ENCODE measurements at regions not wholly inside any gene's neighbourhood (a gene's known extent, or its start where the extent isn't known, plus 50 kb on each side); places are given as distances from the start of the nearest gene placed in this dataset.

DNA sequence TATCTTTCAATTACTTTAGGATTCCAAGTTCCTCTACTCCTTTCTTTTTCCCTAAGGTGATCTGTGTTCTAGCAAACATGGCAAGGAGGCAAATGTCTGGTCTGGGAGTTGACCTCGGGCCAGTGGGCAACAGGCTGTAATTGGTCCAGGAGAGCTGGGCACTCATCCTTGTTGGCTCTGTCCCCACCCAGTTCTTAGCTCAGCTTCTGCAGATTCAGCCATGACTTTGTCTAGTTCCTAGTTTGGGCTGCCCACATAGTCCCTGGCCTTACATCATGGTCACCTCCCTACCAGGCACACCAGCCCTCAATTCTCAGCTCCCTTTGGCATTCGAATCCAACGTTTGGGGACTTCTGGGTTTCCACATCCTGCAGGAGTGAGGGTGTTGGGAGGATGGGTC is 92.1 kb upstream of the DAP start:
- H2BK15ac ChIP-seq (ENCODE audit: low read depth, poor library complexity, severe bottlenecking) = no peak overlapping the region
- H4K8ac ChIP-seq (ENCODE audit: low read length) = no peak overlapping the region
- H2BK120ac ChIP-seq (ENCODE audit: low read depth, low read length) = no peak overlapping the region
- no peak overlapping the region for H3K4me3 ChIP-seq (ENCODE audit: insufficient read depth in 1 of 2, low read depth in 1 of 2, low read length in 2 of 2)
- no peak overlapping the region for H2BK5ac ChIP-seq (ENCODE audit: low read depth, low read length, poor library complexity, severe bottlenecking)
- no peak overlapping the region for H3K27ac ChIP-seq (ENCODE audit: low read length, poor library complexity, severe bottlenecking)
- H4K91ac ChIP-seq (ENCODE audit: low read length) = no peak overlapping the region
- no peak overlapping the region for H3K23ac ChIP-seq (ENCODE audit: low read length in 2 of 2)
- no peak overlapping the region for H3K4me2 ChIP-seq (ENCODE audit: low read length, poor library complexity, severe bottlenecking)
- H2BK12ac ChIP-seq (ENCODE audit: low read length in 2 of 2) = no peak overlapping the region
- H3K14ac ChIP-seq (ENCODE audit: low read length in 2 of 2) = peak overlapping the region in 1 of 2 experiments; percentile 22
- H3K9me3 ChIP-seq (ENCODE audit: control insufficient read depth, low read length) = no peaks in the 10 kb centered on the region
- H3K4ac ChIP-seq (ENCODE audit: low read depth in 1 of 2, low read length in 2 of 2) = no peak overlapping the region
- H3K9ac ChIP-seq (ENCODE audit: low read length) = no peak overlapping the region
- no peak overlapping the region for H3K18ac ChIP-seq (ENCODE audit: low read depth in 1 of 2, low read length in 2 of 2)
- no peaks in the 10 kb centered on the region for H3K79me1 ChIP-seq (replicated peaks; ENCODE audit: low read length, poor library complexity, severe bottlenecking)
- peaks cover 15% of the 10 kb centered on the region for H3K4me1 ChIP-seq (ENCODE audit: control insufficient read depth, insufficient read depth, low read depth, low read length)
- 97% methylated on average over 3 of the region's 3 CpGs for WGBS
- peaks cover 0 to 18% of the 10 kb centered on the region in 2 experiments for H3K27me3 ChIP-seq (ENCODE audit: control insufficient read depth in 1 of 2, insufficient read depth in 1 of 2, low read length in 2 of 2)
- H2AFZ ChIP-seq (ENCODE audit: low read depth, low read length) = no peak overlapping the region
- no peak overlapping the region for H2AK5ac ChIP-seq (ENCODE audit: low read length, severe bottlenecking)
- DNase-seq = no peak
- H3K36me3 ChIP-seq (ENCODE audit: control insufficient read depth in 1 of 2, insufficient read depth in 2 of 2, low read depth in 1 of 2, low read length in 2 of 2) = no peaks in the 10 kb centered on the region

DNA sequence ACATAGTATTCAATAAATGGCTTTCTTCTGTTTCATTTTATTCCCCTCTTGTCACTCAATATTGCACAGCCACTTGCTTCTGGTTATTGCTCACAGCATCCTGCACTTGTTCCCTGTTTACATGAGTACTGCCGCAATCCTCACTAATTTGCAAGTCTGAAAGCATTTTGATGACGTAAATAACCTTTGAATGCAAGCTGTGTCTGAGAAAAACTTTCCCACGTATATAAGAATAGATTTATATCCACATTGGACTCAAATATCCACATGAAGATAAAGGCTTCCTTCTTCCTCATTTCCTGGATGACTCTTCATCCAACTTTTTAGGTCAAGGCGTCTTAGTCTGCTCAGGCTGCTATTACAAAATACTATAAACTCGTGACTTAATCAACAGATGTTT is 88.2 kb upstream of the DAP start:
- Histone ChIP-seq H3K79me1 (replicated peaks; ENCODE audit: low read length, poor library complexity, severe bottlenecking) (no peaks in the 10 kb centered on the region), H3K4ac (ENCODE audit: low read depth in 1 of 2, low read length in 2 of 2) (no peak overlapping the region), H2BK15ac (ENCODE audit: low read depth, poor library complexity, severe bottlenecking) (no peak overlapping the region), H2BK5ac (ENCODE audit: low read depth, low read length, poor library complexity, severe bottlenecking) (no peak overlapping the region), H3K9me3 (ENCODE audit: control insufficient read depth, low read length) (no peaks in the 10 kb centered on the region), H3K9ac (ENCODE audit: low read length) (no peak overlapping the region), H4K91ac (ENCODE audit: low read length) (no peak overlapping the region), H2AK5ac (ENCODE audit: low read length, severe bottlenecking) (no peak overlapping the region), H3K14ac (ENCODE audit: low read length in 2 of 2) (no peak overlapping the region), H3K4me3 (ENCODE audit: insufficient read depth in 1 of 2, low read depth in 1 of 2, low read length in 2 of 2) (no peak overlapping the region), H3K18ac (ENCODE audit: low read depth in 1 of 2, low read length in 2 of 2) (no peak overlapping the region), H2BK12ac (ENCODE audit: low read length in 2 of 2) (no peak overlapping the region), H3K36me3 (ENCODE audit: control insufficient read depth in 1 of 2, insufficient read depth in 2 of 2, low read depth in 1 of 2, low read length in 2 of 2) (no peaks in the 10 kb centered on the region), H4K8ac (ENCODE audit: low read length) (no peak overlapping the region), H3K27ac (ENCODE audit: low read length, poor library complexity, severe bottlenecking) (no peak overlapping the region), H3K27me3 (ENCODE audit: control insufficient read depth in 1 of 2, insufficient read depth in 1 of 2, low read length in 2 of 2) (no peaks in the 10 kb centered on the region), H3K4me2 (ENCODE audit: low read length, poor library complexity, severe bottlenecking) (no peak overlapping the region), H2BK120ac (ENCODE audit: low read depth, low read length) (no peak overlapping the region), H3K4me1 (ENCODE audit: control insufficient read depth, insufficient read depth, low read depth, low read length) (no peaks in the 10 kb centered on the region), H2AFZ (ENCODE audit: low read depth, low read length) (no peak overlapping the region), H3K23ac (ENCODE audit: low read length in 2 of 2) (no peak overlapping the region)
- 63% methylated on average over 5 of the region's 5 CpGs for WGBS
- peak; percentile 77 for DNase-seq

GRCh38 chr5:10844016-10844415 is 83.0 kb upstream of the DAP start:
- H3K14ac ChIP-seq (ENCODE audit: low read length in 2 of 2) = no peak overlapping the region
- H2AK5ac ChIP-seq (ENCODE audit: low read length, severe bottlenecking) = no peak overlapping the region
- no peak overlapping the region for H3K23ac ChIP-seq (ENCODE audit: low read length in 2 of 2)
- no peak overlapping the region for H3K27ac ChIP-seq (ENCODE audit: low read length, poor library complexity, severe bottlenecking)
- H4K91ac ChIP-seq (ENCODE audit: low read length) = no peak overlapping the region
- no peaks in the 10 kb centered on the region for H3K79me1 ChIP-seq (replicated peaks; ENCODE audit: low read length, poor library complexity, severe bottlenecking)
- no peaks in the 10 kb centered on the region for H3K9me3 ChIP-seq (ENCODE audit: control insufficient read depth, low read length)
- no peak overlapping the region for H2BK5ac ChIP-seq (ENCODE audit: low read depth, low read length, poor library complexity, severe bottlenecking)
- H2BK15ac ChIP-seq (ENCODE audit: low read depth, poor library complexity, severe bottlenecking) = no peak overlapping the region
- no peak overlapping the region for H3K9ac ChIP-seq (ENCODE audit: low read length)
- no peak overlapping the region for H2BK120ac ChIP-seq (ENCODE audit: low read depth, low read length)
- no peak overlapping the region for H3K18ac ChIP-seq (ENCODE audit: low read depth in 1 of 2, low read length in 2 of 2)
- H2BK12ac ChIP-seq (ENCODE audit: low read length in 2 of 2) = no peak overlapping the region
- H3K4me2 ChIP-seq (ENCODE audit: low read length, poor library complexity, severe bottlenecking) = no peak overlapping the region
- DNase-seq = no peak
- no peak overlapping the region for H3K4ac ChIP-seq (ENCODE audit: low read depth in 1 of 2, low read length in 2 of 2)
- H3K4me3 ChIP-seq (ENCODE audit: insufficient read depth in 1 of 2, low read depth in 1 of 2, low read length in 2 of 2) = no peak overlapping the region
- no peaks in the 10 kb centered on the region for H3K27me3 ChIP-seq (ENCODE audit: control insufficient read depth in 1 of 2, insufficient read depth in 1 of 2, low read length in 2 of 2)
- no peaks in the 10 kb centered on the region for H3K4me1 ChIP-seq (ENCODE audit: control insufficient read depth, insufficient read depth, low read depth, low read length)
- no peak overlapping the region for H4K8ac ChIP-seq (ENCODE audit: low read length)
- no peaks in the 10 kb centered on the region for H3K36me3 ChIP-seq (ENCODE audit: control insufficient read depth in 1 of 2, insufficient read depth in 2 of 2, low read depth in 1 of 2, low read length in 2 of 2)
- no peak overlapping the region for H2AFZ ChIP-seq (ENCODE audit: low read depth, low read length)
- WGBS = 70% methylated on average over 4 of the region's 4 CpGs

DNA sequence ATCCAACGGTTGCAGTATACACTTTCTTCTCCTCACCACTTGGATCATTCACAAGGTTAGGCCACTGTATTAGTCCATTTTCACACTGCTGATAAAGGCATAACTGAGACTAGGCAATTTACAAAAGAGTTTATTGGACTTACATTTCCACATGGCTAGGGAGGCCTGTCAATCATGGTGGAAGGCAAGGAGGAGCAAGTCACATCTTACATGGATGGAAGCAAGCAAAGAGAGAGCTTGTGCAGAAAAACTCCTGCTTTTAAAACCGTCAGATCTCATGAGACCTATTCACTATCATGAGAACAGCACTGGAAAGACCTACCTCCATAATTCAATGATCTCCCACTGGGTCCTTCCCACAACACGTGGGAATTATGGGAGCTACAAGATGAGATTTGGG is 81.8 kb upstream of the DAP start:
- no peak overlapping the region for H3K18ac ChIP-seq (ENCODE audit: low read depth in 1 of 2, low read length in 2 of 2)
- no peak overlapping the region for H3K4me3 ChIP-seq (ENCODE audit: insufficient read depth in 1 of 2, low read depth in 1 of 2, low read length in 2 of 2)
- no peak overlapping the region for H2BK15ac ChIP-seq (ENCODE audit: low read depth, poor library complexity, severe bottlenecking)
- no peak overlapping the region for H2BK5ac ChIP-seq (ENCODE audit: low read depth, low read length, poor library complexity, severe bottlenecking)
- no peak overlapping the region for H2AFZ ChIP-seq (ENCODE audit: low read depth, low read length)
- H3K4ac ChIP-seq (ENCODE audit: low read depth in 1 of 2, low read length in 2 of 2) = no peak overlapping the region
- H3K9me3 ChIP-seq (ENCODE audit: control insufficient read depth, low read length) = no peaks in the 10 kb centered on the region
- H3K23ac ChIP-seq (ENCODE audit: low read length in 2 of 2) = no peak overlapping the region
- H3K4me2 ChIP-seq (ENCODE audit: low read length, poor library complexity, severe bottlenecking) = no peak overlapping the region
- no peak overlapping the region for H4K91ac ChIP-seq (ENCODE audit: low read length)
- DNase-seq = no peak
- H3K27me3 ChIP-seq (ENCODE audit: control insufficient read depth in 1 of 2, insufficient read depth in 1 of 2, low read length in 2 of 2) = no peaks in the 10 kb centered on the region
- no peak overlapping the region for H3K9ac ChIP-seq (ENCODE audit: low read length)
- no peak overlapping the region for H3K27ac ChIP-seq (ENCODE audit: low read length, poor library complexity, severe bottlenecking)
- 83% methylated on average over 3 of the region's 3 CpGs for WGBS
- no peak overlapping the region for H4K8ac ChIP-seq (ENCODE audit: low read length)
- no peaks in the 10 kb centered on the region for H3K36me3 ChIP-seq (ENCODE audit: control insufficient read depth in 1 of 2, insufficient read depth in 2 of 2, low read depth in 1 of 2, low read length in 2 of 2)
- no peak overlapping the region for H2BK12ac ChIP-seq (ENCODE audit: low read length in 2 of 2)
- no peaks in the 10 kb centered on the region for H3K4me1 ChIP-seq (ENCODE audit: control insufficient read depth, insufficient read depth, low read depth, low read length)
- no peak overlapping the region for H2BK120ac ChIP-seq (ENCODE audit: low read depth, low read length)
- H3K79me1 ChIP-seq (replicated peaks; ENCODE audit: low read length, poor library complexity, severe bottlenecking) = no peaks in the 10 kb centered on the region
- no peak overlapping the region for H2AK5ac ChIP-seq (ENCODE audit: low read length, severe bottlenecking)
- no peak overlapping the region for H3K14ac ChIP-seq (ENCODE audit: low read length in 2 of 2)

All from mesenchymal stem cell (in vitro differentiated cells and primary cell).